ENCODE measurements at regions not wholly inside any gene's neighbourhood (a gene's known extent, or its start where the extent isn't known, plus 50 kb on each side); places are given as distances from the start of the nearest gene placed in this dataset.

DNA sequence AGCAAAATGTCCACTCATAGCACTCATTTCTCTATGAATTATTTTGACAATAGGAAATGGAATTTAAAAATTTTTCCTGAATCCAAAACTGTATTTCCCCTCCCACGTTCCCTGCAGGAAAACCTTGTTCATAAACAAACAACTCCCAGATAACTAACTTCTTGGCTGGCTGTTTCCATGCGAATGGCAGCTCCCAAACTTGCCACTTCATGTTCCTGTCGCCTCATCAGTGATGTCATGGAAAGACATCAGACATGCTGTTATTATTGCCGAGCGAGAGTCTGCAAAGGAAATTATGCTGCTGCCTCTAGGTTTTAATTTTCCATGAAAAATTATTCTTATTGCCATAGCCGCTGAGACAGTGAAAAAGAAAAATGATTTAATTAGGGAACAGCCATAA, 117.0 kb upstream of the RIOK3 start:
- Histone ChIP-seq H3K9me3 (no peaks in the 10 kb centered on the region), H3K27me3 (no peaks in the 10 kb centered on the region), H3K4me3 (replicated peaks in 1 of 3) (no peak overlapping the region), H3K36me3 (no peaks in the 10 kb centered on the region), H3K27ac (peak overlapping the region in 1 of 3 donors; percentile 8), H3K4me1 (peaks cover 0 to 3% of the 10 kb centered on the region in 2 donors)
- no peak for TF ChIP-seq POLR2A (IDR thresholded peaks at IDR 0.05)
- TF ChIP-seq, protein P1, sequence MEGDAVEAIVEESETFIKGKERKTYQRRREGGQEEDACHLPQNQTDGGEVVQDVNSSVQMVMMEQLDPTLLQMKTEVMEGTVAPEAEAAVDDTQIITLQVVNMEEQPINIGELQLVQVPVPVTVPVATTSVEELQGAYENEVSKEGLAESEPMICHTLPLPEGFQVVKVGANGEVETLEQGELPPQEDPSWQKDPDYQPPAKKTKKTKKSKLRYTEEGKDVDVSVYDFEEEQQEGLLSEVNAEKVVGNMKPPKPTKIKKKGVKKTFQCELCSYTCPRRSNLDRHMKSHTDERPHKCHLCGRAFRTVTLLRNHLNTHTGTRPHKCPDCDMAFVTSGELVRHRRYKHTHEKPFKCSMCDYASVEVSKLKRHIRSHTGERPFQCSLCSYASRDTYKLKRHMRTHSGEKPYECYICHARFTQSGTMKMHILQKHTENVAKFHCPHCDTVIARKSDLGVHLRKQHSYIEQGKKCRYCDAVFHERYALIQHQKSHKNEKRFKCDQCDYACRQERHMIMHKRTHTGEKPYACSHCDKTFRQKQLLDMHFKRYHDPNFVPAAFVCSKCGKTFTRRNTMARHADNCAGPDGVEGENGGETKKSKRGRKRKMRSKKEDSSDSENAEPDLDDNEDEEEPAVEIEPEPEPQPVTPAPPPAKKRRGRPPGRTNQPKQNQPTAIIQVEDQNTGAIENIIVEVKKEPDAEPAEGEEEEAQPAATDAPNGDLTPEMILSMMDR (IDR thresholded peaks at IDR 0.05) = no peak
- no peak for DNase-seq
- intact Hi-C loops (cut with DNase I) = no loop called here
- WGBS, 2 donors = 67 to 71% methylated on average over 6 of the region's 6 CpGs

DNA sequence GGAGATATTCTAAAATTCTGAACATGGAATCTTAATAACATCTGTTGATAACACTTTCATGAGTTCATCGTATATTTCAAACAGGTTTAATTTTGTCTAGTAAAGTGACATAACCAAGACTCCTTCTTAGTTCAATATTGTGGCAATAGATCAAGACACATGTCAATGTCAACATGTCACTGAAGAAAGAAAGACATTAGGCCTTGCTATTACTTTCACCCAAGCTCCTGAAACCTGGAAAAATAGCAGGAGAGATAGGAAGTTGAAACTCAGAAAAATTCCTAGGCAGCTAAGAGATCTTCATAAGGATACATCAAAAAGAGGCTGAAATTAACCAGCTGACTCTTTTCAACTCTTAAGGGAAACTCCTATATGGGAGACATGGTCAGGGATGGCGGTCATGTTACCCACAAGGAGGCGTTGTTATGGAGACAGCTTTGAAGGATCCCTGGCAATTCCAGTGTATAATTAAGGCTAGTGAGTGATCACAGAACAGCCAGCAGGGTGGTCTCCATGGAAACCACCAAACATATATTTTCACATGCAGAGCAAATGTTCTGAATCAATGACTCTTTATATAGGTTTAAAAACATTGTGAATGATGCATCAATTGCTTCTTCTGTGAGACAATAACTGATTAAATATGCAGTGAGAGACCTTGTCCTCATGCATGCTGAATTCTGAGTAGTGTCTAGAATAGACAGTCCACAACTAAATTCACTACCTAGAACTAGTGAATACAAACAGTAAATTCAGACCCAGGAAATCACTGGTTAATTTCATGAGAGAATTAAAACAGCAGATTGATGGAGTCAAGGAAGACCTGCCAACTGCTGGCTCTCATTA, 115.3 kb upstream of the RIOK3 start:
- no peaks in the 10 kb centered on the region for H3K27me3 ChIP-seq
- peaks cover 0 to 3% of the 10 kb centered on the region in 2 donors for H3K4me1 ChIP-seq
- H3K27ac ChIP-seq = no peak overlapping the region
- intact Hi-C loops (cut with DNase I) = no loop called here
- H3K9me3 ChIP-seq = no peaks in the 10 kb centered on the region
- no peaks in the 10 kb centered on the region for H3K36me3 ChIP-seq
- 89 to 92% methylated on average over 3 of the region's 3 CpGs for WGBS, 2 donors
- TF ChIP-seq POLR2A (IDR thresholded peaks at IDR 0.05) = no peak
- TF ChIP-seq, protein P1 (IDR thresholded peaks at IDR 0.05) = no peak
- DNase-seq = no peak
- H3K4me3 ChIP-seq (replicated peaks in 1 of 3) = no peak overlapping the region

DNA sequence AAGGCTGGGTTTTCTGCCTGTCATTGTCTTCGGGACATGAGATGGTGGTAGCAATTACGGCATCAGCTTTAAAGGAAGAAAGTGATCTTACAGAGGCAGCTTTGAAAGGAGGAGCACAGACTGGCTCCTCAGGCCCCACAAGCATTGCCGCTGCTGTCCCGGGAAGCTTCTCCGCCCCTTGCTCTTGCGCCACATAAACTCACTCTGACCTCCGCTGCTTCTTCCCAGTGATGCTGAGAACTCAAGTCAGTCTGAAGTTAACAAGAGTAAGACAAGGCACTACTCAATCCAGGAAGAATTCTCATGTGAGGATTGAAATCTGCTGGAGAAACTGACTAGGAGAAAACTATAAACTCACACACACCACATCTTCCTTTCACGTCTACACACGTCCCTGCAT, 112.4 kb upstream of the RIOK3 start:
- no peaks in the 10 kb centered on the region for H3K36me3 ChIP-seq
- no peak for TF ChIP-seq POLR2A (IDR thresholded peaks at IDR 0.05)
- TF ChIP-seq, protein P1 (IDR thresholded peaks at IDR 0.05) = no peak
- no peaks in the 10 kb centered on the region for H3K9me3 ChIP-seq
- 82 to 83% methylated on average over 9 of the region's 9 CpGs for WGBS, 2 donors
- H3K4me3 ChIP-seq (replicated peaks in 1 of 3) = no peak overlapping the region
- H3K4me1 ChIP-seq = peaks cover 0 to under 1% of the 10 kb centered on the region in 2 donors
- no peaks in the 10 kb centered on the region for H3K27me3 ChIP-seq
- H3K27ac ChIP-seq = no peak overlapping the region
- intact Hi-C loops (cut with DNase I) = no loop called here
- no peak for DNase-seq

DNA sequence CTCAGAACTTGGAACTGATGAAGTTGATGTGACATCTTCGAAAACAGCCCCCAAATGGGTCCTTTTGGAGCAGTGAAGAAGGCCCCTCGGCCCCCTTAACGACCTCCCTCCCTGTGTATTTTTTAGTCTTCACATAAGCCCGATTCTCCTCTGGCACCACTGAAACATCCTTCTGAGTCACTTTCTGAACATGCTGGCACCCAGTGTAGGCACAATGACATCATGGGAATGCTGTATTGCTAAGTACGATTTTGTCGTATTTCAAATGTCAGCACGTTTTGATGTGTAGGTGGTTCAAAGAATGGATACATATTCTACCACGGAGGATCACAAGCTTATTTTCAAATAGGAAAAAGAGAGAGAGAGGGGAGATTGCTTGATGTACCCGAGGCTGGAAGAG, 111.7 kb upstream of the RIOK3 start:
- intact Hi-C loops (cut with DNase I) = no loop called here
- H3K4me3 ChIP-seq (replicated peaks in 1 of 3) = no peak overlapping the region
- H3K27me3 ChIP-seq = no peaks in the 10 kb centered on the region
- no peaks in the 10 kb centered on the region for H3K36me3 ChIP-seq
- no peak for DNase-seq
- 83 to 84% methylated on average over 9 of the region's 9 CpGs for WGBS, 2 donors
- H3K27ac ChIP-seq = no peak overlapping the region
- no peaks in the 10 kb centered on the region for H3K9me3 ChIP-seq
- no peaks in the 10 kb centered on the region for H3K4me1 ChIP-seq
- TF ChIP-seq, protein P1 (IDR thresholded peaks at IDR 0.05) = no peak
- TF ChIP-seq POLR2A (IDR thresholded peaks at IDR 0.05) = no peak

DNA sequence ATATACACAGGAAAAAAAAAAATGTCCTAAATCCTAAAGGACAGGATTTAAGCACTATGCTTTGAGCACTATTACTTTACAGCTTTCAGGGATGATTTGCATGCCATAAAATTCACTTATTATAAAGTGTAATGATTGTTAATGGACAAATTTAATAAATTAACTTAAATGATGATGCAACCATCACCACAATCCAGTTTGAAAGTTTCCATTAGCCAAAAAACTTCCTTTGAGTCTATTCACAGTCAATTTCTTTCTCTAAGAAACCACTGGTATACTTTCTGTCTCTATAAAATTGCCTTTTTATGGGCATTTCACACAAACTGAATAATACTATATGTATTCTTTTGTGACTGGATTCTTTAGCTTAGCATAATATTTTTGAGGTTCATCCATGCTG, 111.1 kb upstream of the RIOK3 start:
- Histone ChIP-seq H3K4me3 (replicated peaks in 1 of 3) (no peak overlapping the region), H3K4me1 (no peaks in the 10 kb centered on the region), H3K36me3 (no peaks in the 10 kb centered on the region), H3K9me3 (no peaks in the 10 kb centered on the region), H3K27ac (no peak overlapping the region), H3K27me3 (no peaks in the 10 kb centered on the region)
- DNase-seq = no peak
- TF ChIP-seq, protein P1 (IDR thresholded peaks at IDR 0.05) = no peak
- TF ChIP-seq POLR2A (IDR thresholded peaks at IDR 0.05) = no peak
- intact Hi-C loops (cut with DNase I) = no loop called here
